Retinal pigment epithelial cell (primary cell): ENCODE measurements at regions not wholly inside any gene's neighbourhood (a gene's known extent, or its start where the extent isn't known, plus 50 kb on each side); places are given as distances from the start of the nearest gene placed in this dataset.
A peak's percentile ranks its signal among the peaks of the same experiment; 100 is the strongest.
"Not testable (repeated sequence)": the region's sequence is repeated elsewhere in the genome, so short reads cannot be mapped to it uniquely, and the experiment has no call there.

ENCODE experiments used
- DNase-seq: peaks from one replicate; pipeline ENCODE4 v3.0.0-alpha.2; 2010; ENCODE audit warnings: low read depth
- H3K4me3 ChIP-seq: 2 replicates; pipeline ENCODE4 v1.5.1; 2011; ENCODE audit warnings: mild to moderate bottlenecking, low read length, control low read depth, moderate library complexity
- TF ChIP-seq, protein P1 (sequence below): conservative IDR thresholded peaks from 2 replicates; pipeline ENCODE4 v1.5.1; 2011; ENCODE audit warnings: low read depth, low read length, control low read depth, inconsistent platforms

DNA sequence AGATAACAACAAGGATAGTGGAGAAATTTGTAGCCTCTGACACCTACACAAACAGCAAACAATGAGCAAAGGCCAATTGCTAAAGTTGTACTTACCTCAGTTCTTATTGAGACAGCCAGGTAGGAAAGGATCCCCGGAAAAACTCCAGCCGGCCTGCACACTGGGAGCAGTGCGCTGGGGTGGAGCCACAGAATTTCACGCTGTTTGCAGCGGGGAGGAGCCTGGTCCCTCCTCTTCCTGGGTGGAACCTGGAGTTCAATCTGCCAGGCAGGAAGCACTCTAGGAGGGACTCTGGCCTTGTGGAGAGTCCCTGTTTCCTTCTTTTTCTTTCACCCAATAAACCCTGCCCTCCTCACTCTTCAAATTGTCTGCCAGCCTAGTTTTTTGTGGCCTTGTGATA lies 382.6 kb upstream of the TGIF2LX start:
- not testable (repeated sequence) for H3K4me3 ChIP-seq, DNase-seq

DNA sequence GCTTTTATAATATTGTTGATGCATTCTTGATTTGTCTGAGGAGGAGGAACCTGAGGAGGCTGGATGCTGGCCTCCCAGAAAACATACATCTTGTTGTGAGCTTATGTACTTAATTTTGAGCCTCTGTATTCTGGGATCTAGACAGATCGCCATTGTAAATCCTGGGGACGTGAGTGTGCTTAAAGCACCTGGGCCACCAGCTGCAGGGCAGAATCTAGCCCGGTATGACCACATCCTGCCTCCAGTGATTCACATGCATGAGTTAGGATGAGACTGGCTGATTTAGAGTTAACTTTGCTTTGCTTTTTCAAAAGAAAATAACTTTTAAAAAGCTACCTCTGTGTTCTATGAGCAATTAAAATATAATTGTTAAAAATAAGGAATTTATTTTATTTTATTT lies 364.6 kb upstream of the TGIF2LX start:
- not testable (repeated sequence) for DNase-seq, H3K4me3 ChIP-seq

DNA sequence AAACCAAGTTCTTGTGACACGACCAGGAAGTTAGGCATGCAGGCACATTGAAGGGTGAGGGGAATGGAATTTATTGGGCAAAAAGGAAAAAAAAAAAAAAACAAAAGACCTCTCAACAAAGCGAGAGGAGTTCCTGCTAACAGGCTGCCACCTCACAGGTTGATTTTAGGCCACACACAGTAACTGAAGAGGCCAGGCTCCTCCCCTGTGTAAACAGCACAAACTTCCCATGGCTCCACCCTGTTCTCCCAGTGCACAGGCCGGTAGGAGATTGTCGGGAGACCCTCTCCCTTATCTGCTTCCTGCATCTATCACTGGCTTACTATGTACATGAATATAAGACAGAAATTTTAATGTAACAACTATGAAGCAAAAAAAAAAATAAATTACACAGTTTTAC lies 359.6 kb upstream of the TGIF2LX start:
- DNase-seq: not testable (repeated sequence)

DNA sequence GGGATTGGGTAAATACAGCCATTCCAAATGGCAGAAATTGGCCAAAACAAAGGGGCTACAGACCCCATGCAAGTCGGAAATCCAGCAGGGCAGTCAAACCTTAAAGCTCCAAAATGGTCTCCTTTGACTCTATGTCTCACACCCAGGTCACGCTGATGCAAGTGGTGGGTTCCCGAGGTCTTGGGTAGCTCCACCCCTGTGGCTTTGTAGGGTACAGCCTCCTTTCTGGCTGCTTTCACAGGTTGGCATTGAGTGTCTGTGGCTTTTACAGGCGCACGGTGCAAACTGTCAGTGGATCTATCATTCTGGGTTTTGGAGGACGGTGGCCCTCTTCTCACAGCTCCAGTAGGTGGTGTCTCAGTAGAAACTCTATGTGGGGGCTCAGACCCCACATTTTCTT lies 358.6 kb upstream of the TGIF2LX start:
- H3K4me3 ChIP-seq, DNase-seq: not testable (repeated sequence)

More for the DNA sequence above, 359.6 kb upstream of the TGIF2LX start:
- H3K4me3 ChIP-seq: not testable (repeated sequence)

DNA sequence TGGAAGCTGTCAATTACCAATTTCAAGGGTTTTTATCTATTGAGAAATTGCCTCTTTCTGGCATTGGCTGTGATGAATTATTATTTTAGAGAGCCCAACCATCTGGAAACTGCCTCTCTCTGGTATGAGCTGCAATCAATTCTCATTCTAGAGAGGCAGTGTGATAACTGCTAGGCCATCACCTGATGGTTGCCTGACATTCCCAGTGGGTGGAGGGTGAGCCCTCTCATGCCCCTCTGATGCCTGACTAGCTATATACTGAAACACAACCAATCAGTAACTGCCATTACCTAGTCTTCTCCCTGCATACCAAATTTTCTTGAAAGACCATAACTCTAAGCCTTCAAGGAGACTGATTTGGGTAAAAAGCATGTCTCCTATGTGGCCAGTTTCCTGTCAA lies 353.9 kb upstream of the TGIF2LX start:
- not testable (repeated sequence) for DNase-seq, H3K4me3 ChIP-seq

DNA sequence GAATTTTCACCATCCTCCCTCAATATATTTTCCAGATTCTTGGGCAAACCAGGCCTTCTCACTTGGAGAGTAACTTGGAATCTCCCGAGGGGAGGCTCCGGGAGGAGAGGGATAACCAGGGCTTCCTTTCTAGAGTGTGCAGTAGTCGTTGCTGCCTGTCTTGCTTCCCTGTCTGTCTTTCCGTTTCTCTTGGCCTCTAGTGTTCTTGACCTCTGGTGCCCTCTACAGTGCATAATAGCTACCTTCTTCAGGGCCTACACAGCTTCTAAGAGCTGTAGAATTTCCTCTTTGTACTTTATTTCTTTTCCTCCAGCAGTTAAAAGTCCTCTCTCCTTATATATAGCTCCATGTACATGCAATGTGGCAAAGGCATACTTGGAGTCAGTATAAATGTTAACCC lies 339.8 kb upstream of the TGIF2LX start:
- not testable (repeated sequence) for DNase-seq, H3K4me3 ChIP-seq

DNA sequence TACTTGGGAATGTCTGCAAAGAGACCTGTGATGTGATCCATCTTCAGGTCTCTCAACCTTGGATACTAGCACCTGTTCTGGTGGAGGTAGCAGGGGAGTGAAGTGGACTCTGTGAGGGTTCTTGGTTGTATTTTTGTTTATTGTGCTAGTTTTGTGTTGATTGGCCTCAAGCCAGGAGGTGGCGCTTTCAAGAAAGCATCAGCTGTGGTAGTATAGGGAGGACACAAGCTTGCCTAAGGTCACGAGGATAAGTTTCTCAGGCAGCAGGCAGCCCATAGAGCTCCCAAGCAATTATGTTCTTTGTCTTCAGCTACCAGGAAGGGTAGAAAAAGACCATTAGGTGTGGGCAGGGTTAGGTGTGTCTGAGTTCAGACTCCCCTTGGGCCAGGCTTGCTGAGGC lies 289.9 kb upstream of the TGIF2LX start:
- DNase-seq: not testable (repeated sequence)

DNA sequence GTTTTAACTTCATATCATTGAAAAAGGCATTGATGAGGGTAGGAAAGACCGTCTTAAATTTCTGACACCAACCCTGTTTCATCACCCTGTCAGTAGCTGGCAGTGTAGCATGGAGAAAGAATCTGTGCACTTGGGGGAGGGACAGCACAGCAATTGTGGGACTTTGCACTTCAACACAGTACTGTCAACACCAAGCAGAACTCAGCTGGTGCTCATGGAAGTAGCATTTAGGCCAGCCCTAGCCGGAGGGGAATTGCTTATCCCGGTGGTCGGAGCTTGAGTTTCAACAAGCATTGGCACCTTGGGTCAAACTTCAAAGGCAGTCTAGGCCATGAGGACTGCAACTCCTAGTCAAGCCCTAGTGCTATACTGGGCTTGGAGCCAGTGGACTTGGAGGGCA lies 285.8 kb upstream of the TGIF2LX start:
- not testable (repeated sequence) for H3K4me3 ChIP-seq, DNase-seq

More for the DNA sequence above, 289.9 kb upstream of the TGIF2LX start:
- H3K4me3 ChIP-seq: not testable (repeated sequence)

DNA sequence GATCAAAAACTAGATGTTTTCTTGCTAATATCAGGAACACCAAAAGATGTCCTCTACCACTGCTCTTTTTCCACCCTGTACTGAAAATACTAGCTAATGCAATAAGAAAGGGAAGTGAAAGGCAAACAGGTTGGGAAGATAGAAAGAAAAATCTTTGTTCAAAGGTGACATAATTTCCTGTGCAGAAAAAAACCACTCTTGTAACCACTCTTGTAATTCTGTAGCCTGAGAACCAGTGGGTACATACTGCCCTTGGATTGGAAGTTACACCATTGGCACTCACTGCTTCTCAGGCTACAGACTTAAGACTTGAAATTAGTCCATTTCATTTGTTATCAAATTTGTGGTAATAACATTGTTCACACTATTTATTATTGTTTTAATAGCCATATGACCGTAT lies 263.0 kb upstream of the TGIF2LX start:
- not testable (repeated sequence) for H3K4me3 ChIP-seq, DNase-seq

DNA sequence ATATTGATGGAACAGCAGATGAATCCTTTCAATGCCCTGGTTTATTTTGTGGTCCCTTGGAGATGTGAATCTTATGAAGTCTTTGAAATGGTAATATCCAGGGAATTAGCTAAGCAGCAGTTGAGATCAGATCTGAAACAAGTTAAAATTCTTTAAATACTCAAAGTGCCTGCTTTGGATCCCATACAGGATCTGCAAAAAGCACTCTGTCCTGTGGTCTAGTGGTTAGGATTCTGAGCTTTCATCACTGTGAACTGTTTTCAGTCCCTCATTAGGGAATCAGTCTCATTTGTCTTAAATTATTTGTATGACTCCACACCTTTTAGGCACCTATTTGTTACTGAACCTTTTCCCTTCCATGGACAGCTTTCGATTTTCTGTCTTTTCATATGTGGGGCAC lies 215.2 kb upstream of the TGIF2LX start:
- not testable (repeated sequence) for DNase-seq, H3K4me3 ChIP-seq

DNA sequence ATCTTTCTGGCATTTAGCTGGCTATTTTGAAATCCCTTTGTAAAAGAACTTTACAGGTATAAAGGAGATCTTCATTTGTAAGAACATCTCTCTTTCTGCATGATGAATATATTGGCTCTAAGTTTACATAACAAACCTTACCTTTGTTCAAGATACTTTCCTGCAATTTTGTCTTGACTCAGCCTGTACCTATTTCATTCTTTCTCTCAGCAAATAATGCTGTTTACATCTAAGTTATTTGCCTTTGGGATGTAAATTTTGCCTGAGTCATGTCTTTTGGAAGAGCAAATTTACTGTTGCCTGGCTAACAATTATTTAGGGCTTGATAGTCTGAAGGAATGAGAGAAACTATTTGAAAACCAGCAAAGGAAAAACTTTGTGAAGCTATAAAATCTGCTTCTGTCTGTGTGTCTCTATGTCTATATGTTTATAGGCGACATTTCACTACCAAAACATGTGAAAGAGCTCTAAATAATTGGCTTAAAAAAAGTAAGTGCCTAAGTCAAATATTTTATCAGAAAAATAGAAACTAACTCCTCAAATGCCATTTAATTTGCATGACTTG lies 214.3 kb upstream of the TGIF2LX start:
- H3K4me3 ChIP-seq, DNase-seq: not testable (repeated sequence)

DNA sequence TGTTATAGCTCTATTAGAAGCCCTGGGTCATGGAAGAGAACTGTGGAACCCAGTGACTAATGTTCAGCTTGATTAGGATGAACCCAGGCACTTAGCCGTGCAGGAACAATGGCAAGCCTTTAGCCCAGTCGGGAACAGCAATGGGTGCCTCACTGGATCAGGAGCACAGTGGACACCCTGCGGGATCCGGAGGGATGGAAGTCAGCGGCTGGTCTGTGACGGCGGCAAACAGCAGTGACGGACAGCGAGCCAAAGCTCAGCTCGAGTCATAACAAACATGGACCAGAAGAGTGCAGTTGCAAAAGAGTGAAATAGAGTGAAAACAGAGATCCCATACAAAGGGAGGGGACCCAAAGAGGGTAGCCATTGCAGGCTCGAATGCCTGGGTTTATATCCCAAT lies 187.3 kb upstream of the TGIF2LX start:
- not testable (repeated sequence) for H3K4me3 ChIP-seq, DNase-seq

DNA sequence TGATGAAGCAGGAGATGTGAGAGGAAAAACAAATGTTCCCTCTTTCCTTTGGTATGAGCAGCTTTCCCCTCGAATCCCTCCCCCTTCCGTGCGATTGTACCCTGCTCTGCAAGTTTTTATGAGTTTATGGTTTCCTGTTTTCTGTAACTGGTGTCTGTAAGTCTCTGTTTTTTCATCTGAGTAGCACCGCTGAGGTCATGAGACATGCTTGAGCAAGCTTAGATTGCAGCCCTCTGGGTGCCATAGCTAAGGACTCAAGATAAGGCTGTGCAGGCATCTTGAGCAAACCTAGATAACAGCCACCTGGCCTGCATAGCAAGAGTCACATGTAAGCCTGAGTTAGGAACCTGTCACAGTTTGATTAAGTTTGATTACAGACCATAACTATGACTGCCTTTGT lies 165.2 kb upstream of the TGIF2LX start:
- not testable (repeated sequence) for DNase-seq, H3K4me3 ChIP-seq

DNA sequence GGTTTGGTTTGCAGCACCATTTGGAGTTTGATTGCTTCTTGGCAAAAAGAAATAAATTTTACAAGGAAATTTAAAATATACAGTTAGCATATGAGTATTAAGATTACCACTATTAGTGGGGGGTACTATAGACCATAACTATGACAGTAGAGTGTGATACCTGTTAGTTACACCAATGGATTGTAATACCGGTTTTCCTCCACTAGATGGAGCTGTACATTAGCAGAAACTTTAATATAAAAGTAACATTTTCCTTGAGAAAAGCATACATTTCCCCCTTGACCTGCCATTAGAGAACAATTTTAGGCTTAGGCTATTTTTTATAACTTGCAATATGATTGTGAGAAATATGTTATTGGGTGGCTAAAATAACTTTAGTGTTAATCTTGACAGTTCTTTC lies 163.9 kb upstream of the TGIF2LX start:
- DNase-seq, H3K4me3 ChIP-seq: not testable (repeated sequence)
- TF ChIP-seq, protein P1, sequence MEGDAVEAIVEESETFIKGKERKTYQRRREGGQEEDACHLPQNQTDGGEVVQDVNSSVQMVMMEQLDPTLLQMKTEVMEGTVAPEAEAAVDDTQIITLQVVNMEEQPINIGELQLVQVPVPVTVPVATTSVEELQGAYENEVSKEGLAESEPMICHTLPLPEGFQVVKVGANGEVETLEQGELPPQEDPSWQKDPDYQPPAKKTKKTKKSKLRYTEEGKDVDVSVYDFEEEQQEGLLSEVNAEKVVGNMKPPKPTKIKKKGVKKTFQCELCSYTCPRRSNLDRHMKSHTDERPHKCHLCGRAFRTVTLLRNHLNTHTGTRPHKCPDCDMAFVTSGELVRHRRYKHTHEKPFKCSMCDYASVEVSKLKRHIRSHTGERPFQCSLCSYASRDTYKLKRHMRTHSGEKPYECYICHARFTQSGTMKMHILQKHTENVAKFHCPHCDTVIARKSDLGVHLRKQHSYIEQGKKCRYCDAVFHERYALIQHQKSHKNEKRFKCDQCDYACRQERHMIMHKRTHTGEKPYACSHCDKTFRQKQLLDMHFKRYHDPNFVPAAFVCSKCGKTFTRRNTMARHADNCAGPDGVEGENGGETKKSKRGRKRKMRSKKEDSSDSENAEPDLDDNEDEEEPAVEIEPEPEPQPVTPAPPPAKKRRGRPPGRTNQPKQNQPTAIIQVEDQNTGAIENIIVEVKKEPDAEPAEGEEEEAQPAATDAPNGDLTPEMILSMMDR: peak; percentile 34

DNA sequence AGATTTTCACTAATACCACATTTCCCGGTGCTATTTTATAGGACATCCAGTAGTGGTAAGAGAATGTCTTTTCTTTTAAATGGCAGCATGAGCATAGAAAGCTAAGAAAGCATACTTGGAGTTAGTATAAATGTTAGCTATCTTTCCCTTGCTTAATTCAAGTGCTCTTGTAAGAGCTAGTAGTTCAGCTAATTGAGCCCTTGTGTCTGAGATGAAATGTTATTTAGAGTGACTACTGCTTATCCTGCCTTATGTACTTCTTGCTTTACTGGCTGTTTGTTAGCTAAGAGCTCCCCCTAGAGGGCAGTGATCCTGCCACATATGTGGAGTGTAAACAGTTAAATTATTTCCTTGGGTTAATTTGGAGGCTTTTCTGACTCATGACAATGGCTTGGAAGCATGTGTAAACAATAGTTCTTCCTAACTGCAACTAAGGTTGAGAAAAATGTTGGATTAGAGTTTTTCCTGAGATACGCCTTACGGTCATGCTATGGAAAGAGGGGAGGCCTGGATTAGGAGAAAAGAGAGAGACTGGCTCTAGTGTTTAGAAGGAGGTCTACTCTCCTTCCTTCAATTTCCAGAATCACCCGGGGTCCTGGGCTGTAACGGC lies 162.5 kb upstream of the TGIF2LX start:
- DNase-seq, H3K4me3 ChIP-seq: not testable (repeated sequence)

DNA sequence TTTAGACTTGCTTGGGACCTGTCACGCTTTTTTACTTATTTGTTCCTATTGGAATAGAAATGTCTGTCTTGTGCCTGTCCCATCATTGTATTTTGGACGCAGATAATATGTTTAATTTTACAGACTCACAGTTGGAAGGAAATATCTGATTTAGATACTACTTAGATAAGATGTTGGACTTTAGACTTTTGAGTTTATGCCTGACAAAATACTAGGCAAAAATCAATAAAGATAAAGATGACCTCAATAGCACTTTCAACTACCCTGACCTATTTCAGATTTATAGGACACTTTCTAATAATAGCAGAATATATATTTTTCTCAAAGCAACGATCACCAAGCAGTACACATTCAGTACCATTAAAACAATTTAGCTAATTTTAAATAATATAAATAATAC lies 150.1 kb upstream of the TGIF2LX start:
- not testable (repeated sequence) for DNase-seq

DNA sequence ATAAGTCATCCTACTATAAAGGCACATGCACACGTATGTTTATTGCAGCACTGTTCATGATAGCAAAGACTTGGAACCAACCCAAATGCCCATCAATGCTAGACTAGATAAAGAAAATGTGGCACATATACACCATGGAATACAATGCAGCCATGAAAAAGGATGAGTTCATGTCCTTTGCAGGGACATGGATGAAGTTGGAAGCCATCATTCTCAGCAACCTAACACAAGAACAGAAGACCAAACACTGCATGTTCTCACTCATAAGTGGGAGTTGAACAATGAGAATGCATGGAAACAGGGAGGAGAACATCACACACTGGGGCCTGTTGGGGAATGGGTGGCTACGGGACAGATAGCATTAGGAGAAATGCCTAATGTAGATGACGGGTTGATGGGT lies 110.3 kb upstream of the TGIF2LX start:
- DNase-seq, H3K4me3 ChIP-seq: not testable (repeated sequence)

More for the DNA sequence above, 150.1 kb upstream of the TGIF2LX start:
- H3K4me3 ChIP-seq: not testable (repeated sequence)

DNA sequence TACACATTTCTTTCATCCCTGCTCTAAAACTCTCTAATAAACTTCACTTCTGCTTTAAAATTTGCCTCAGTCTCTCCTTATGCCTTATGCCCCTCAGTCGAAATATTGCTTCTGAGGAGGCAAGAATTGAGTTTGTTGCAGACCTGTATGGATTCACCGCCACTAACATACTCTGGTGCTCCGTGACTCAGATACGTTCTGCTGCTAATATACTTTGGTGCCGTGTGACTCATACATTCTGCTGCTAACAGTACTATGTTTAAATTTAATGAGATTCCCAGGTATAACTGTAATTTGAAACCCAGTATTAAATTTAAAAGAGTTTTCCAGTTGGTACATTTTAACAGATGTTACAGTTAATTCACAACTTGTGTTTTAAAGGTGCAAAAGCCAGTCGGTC lies 82.0 kb upstream of the TGIF2LX start:
- not testable (repeated sequence) for DNase-seq, H3K4me3 ChIP-seq

DNA sequence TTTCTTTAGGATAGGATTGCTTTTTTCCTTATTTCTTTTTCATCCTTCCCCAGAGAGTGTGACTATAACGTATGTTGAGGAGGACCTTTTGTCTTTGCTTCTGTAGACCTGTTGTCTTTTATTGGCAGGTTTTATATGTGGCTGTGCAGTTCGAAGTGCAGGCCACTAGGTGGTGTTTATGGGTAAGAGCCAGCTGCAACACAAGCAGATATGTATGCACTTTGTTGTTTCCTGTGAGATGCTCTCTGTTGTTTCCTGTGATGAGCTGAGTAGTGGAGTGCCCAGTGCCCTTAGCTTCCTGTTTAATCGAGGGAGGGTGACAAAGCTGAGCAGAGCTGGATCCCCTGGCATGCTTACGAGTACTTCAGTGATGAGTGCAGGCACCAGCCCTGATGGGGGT lies 50.0 kb upstream of the TGIF2LX start:
- H3K4me3 ChIP-seq, DNase-seq: not testable (repeated sequence)
